ENCODE measurements at regions not wholly inside any gene's neighbourhood (a gene's known extent, or its start where the extent isn't known, plus 50 kb on each side); places are given as distances from the start of the nearest gene placed in this dataset.

DNA sequence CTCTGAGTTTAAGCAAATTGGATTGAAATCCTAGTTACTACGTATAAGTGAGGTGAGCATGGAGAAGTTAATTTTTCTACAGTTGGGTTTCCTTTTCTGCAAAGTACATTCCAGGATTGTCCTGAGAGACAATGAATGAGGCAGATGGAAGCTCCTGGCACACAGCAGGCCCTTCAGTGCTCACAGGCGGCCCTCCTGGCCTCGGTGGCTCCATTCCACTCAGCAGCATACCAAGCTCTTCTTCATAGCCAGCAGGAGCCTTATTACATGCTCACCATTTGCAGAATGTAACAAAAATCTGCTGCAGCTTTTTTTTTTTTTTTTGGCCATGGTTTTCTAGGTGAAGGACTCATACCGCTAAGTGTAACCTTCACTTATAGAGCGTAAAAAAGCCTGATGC lies 113.2 kb upstream of the FAM9B start:
- TF ChIP-seq EZH2 (IDR thresholded peaks at IDR 0.05; ENCODE audit: insufficient read depth, poor library complexity, severe bottlenecking) (no peak), EZH2phosphoT487 (IDR thresholded peaks at IDR 0.05; ENCODE audit: insufficient read depth, low read depth) (no peak)

Measured in GM23248 (cell line).